DND-41 (cell line): ENCODE measurements at regions not wholly inside any gene's neighbourhood (a gene's known extent, or its start where the extent isn't known, plus 50 kb on each side); places are given as distances from the start of the nearest gene placed in this dataset.

Source experiments
- ATAC-seq: fragments of 200-7000 bp; cut with Tn5 transposase; 3 replicates; pipeline ENCODE4 v1.9.1; 2021; ENCODE audit warnings: low read depth; ENCODE audit not compliant: insufficient read depth
- DNase-seq: peaks from one replicate; pipeline ENCODE4 v3.0.0-alpha.2; 2020
- H2AFZ ChIP-seq: 2 replicates; pipeline ENCODE4 v1.6.0; 2012; ENCODE audit warnings: low read depth, low read length
- H3K27ac ChIP-seq: 2 replicates; pipeline ENCODE4 v1.5.1; 2012; ENCODE audit warnings: low read length, inconsistent platforms
- H3K27me3 ChIP-seq: fragments of 200-600 bp; sonication (generic); 2 replicates; pipeline ENCODE4 v1.6.0; 2012; ENCODE audit warnings: low read length, mild to moderate bottlenecking, inconsistent platforms; ENCODE audit not compliant: insufficient read depth, poor library complexity
- H3K36me3 ChIP-seq: 2 replicates; pipeline ENCODE4 v1.5.1; 2012; ENCODE audit warnings: low read length, inconsistent platforms; ENCODE audit not compliant: insufficient read depth
- H3K4me1 ChIP-seq: 2 replicates; pipeline ENCODE4 v1.5.1; 2012; ENCODE audit warnings: mild to moderate bottlenecking, low read length; ENCODE audit not compliant: insufficient read depth
- H3K4me2 ChIP-seq: 2 replicates; pipeline ENCODE4 v1.6.0; 2012; ENCODE audit warnings: mild to moderate bottlenecking, moderate library complexity, low read length, inconsistent platforms; ENCODE audit not compliant: insufficient read depth
- H3K4me3 ChIP-seq, 2 experiments: fragments of 200-600 bp in 1 of 2; shearing (Covaris generic) in 1 of 2; 2 replicates each; pipeline ENCODE4 v1.5.1; 2012 to 2016; ENCODE audit warnings: inconsistent platforms in 2 of 2, low read length in 2 of 2, mild to moderate bottlenecking in 2 of 2, low read depth in 1 of 2, moderate library complexity in 1 of 2
- H3K79me2 ChIP-seq: 2 replicates; pipeline ENCODE4 v1.6.0; 2012; ENCODE audit warnings: low read length, inconsistent platforms; ENCODE audit not compliant: insufficient read depth
- H3K9ac ChIP-seq: 2 replicates; pipeline ENCODE4 v1.6.0; 2012; ENCODE audit warnings: low read depth, mild to moderate bottlenecking, inconsistent platforms, low read length, moderate library complexity
- H3K9me3 ChIP-seq: 2 replicates; pipeline ENCODE4 v1.5.1; 2012; ENCODE audit warnings: low read length, moderate library complexity, mild to moderate bottlenecking, inconsistent platforms; ENCODE audit not compliant: insufficient read depth, severe bottlenecking
- H4K20me1 ChIP-seq: 2 replicates; pipeline ENCODE4 v1.6.0; 2012; ENCODE audit warnings: low read length; ENCODE audit not compliant: insufficient read depth
- EZH2 ChIP-seq: IDR thresholded peaks from 3 replicates; pipeline ENCODE4 v1.6.1; 2012; ENCODE audit warnings: borderline replicate concordance, low read depth, mild to moderate bottlenecking, moderate library complexity, low read length, inconsistent platforms; ENCODE audit not compliant: severe bottlenecking
- TF ChIP-seq, protein P1 (sequence below): IDR thresholded peaks from 2 replicates; pipeline ENCODE4 v1.5.1; 2012; ENCODE audit warnings: borderline replicate concordance, low read length, moderate library complexity, mild to moderate bottlenecking; ENCODE audit not compliant: poor library complexity, severe bottlenecking; ENCODE audit errors: extremely low read depth

DNA sequence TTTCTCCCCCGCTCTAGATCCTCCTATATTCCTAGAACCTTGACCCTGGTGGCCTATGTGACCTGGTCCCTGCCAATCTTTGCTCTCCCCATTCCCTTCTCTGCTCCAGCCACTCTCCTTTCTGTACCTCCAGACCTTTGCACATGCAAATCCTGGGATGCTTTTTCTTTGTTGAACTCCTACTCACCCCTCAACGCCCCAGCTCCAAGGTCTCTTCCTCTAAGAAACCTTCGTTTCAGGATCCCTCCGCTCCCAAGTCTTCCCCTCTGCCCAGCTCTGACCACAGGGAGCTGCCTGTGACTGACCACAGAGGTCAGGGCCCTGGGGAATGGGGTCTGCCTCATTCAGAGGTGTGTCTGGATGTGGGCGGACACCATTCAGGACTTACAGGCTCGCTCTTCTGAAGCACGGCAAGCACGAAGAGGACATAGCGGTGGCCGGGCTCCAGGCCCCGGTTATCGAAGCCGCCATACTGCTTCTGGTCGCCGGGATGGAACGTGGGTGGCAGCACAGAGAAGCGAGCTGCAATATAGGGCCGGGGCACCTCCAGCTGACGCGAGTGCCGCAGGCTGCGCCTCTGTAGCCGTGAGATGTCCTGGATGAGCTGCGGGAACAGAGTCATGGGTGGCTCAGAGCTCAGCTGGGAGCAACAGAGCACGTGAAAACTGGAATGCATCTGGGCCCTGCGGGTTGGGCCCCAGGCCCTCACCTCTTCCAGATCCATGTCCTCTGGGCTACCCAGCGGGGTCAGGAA lies 120.9 kb downstream of the PTPRS start:
- H3K9me3 ChIP-seq, result no peaks in the 10 kb centered on the region
- ATAC-seq, result no peak
- no peaks in the 10 kb centered on the region for H3K79me2 ChIP-seq
- no peak overlapping the region for H2AFZ ChIP-seq
- no peaks in the 10 kb centered on the region for H3K36me3 ChIP-seq
- H3K27ac ChIP-seq, result no peak overlapping the region
- H3K4me1 ChIP-seq, result no peaks in the 10 kb centered on the region
- no peaks in the 10 kb centered on the region for H4K20me1 ChIP-seq
- no peak overlapping the region for H3K9ac ChIP-seq
- no peaks in the 10 kb centered on the region for H3K27me3 ChIP-seq
- no peak overlapping the region for H3K4me2 ChIP-seq
- no peak for TF ChIP-seq EZH2
- TF ChIP-seq, protein P1, sequence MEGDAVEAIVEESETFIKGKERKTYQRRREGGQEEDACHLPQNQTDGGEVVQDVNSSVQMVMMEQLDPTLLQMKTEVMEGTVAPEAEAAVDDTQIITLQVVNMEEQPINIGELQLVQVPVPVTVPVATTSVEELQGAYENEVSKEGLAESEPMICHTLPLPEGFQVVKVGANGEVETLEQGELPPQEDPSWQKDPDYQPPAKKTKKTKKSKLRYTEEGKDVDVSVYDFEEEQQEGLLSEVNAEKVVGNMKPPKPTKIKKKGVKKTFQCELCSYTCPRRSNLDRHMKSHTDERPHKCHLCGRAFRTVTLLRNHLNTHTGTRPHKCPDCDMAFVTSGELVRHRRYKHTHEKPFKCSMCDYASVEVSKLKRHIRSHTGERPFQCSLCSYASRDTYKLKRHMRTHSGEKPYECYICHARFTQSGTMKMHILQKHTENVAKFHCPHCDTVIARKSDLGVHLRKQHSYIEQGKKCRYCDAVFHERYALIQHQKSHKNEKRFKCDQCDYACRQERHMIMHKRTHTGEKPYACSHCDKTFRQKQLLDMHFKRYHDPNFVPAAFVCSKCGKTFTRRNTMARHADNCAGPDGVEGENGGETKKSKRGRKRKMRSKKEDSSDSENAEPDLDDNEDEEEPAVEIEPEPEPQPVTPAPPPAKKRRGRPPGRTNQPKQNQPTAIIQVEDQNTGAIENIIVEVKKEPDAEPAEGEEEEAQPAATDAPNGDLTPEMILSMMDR, result no peak
- DNase-seq, result no peak
- H3K4me3 ChIP-seq, result no peak overlapping the region

DNA sequence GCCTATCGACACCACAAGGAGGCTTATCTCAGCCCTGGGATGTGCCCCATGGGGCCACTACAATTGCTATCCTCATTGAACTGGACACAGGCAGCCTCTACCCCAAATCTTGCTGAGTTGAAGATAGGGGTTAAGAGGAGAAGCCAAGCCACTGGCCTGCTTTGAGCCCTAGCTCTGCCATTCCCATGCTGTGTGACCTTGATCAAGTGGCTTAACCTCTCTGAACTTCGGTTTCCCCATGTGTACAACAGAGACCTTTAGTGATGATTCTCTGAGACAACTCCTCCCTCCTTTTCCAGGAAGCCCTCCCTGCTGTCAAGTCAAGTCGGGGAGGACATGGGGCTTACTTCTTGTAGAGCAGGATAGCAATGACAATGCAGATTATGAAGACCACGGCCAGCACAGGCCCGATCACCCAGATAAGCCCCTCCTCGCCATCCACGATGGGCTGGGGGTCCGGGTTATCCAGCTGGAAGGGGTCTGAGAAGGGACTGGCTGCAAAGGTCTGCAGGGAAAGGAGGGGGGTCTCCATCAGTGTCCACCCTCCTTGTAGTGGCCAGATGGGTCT lies 121.6 kb downstream of the PTPRS start:
- Histone ChIP-seq H3K36me3 (no peaks in the 10 kb centered on the region), H2AFZ (no peak overlapping the region), H4K20me1 (no peaks in the 10 kb centered on the region), H3K9me3 (no peaks in the 10 kb centered on the region), H3K9ac (no peak overlapping the region), H3K27me3 (no peaks in the 10 kb centered on the region), H3K4me1 (no peaks in the 10 kb centered on the region), H3K27ac (no peak overlapping the region), H3K4me2 (no peak overlapping the region), H3K79me2 (no peaks in the 10 kb centered on the region), H3K4me3 (no peak overlapping the region)
- no peak for ATAC-seq
- DNase-seq, result no peak
- TF ChIP-seq, protein P1, result no peak
- TF ChIP-seq EZH2, result no peak

GRCh38 chr19:5218255-5218855 lies 122.3 kb downstream of the PTPRS start:
- Histone ChIP-seq H3K27me3 (no peaks in the 10 kb centered on the region), H4K20me1 (no peaks in the 10 kb centered on the region), H3K36me3 (no peaks in the 10 kb centered on the region), H3K4me1 (no peaks in the 10 kb centered on the region), H3K9ac (no peak overlapping the region), H3K4me3 (no peak overlapping the region), H2AFZ (no peak overlapping the region), H3K79me2 (no peaks in the 10 kb centered on the region), H3K4me2 (no peak overlapping the region), H3K9me3 (no peaks in the 10 kb centered on the region), H3K27ac (no peak overlapping the region)
- no peak for ATAC-seq
- TF ChIP-seq, protein P1, result no peak
- no peak for TF ChIP-seq EZH2
- no peak for DNase-seq
